Lower lobe of right lung (tissue), 2 donors: ENCODE measurements at regions not wholly inside any gene's neighbourhood (a gene's known extent, or its start where the extent isn't known, plus 50 kb on each side); places are given as distances from the start of the nearest gene placed in this dataset.

Source experiments
- ATAC-seq, 2 donors: fragments of 200-7000 bp; cut with Tn5 transposase; one replicate each; pipeline ENCODE4 v1.9.1; 2020 to 2022; ENCODE audit warnings: mild to moderate bottlenecking in 2 of 2, moderate library complexity in 2 of 2
- DNase-seq: peaks from one replicate; pipeline ENCODE4 v3.0.0-alpha.2; 2020
- H3K27ac ChIP-seq: fragments of 200-600 bp; one replicate; pipeline ENCODE4 v1.8.0; 2022
- H3K27me3 ChIP-seq: fragments of 200-600 bp; one replicate; pipeline ENCODE4 v1.8.0; 2022; ENCODE audit warnings: low read depth
- H3K36me3 ChIP-seq: fragments of 200-600 bp; one replicate; pipeline ENCODE4 v1.8.0; 2022; ENCODE audit warnings: mild to moderate bottlenecking
- H3K4me1 ChIP-seq: fragments of 200-600 bp; one replicate; pipeline ENCODE4 v1.8.0; 2022
- H3K4me3 ChIP-seq: fragments of 200-600 bp; one replicate; pipeline ENCODE4 v1.8.0; 2022; ENCODE audit warnings: mild to moderate bottlenecking
- H3K9me3 ChIP-seq: fragments of 200-600 bp; one replicate; pipeline ENCODE4 v1.8.0; 2022
- CTCF ChIP-seq: fragments of 200-600 bp; IDR thresholded peaks from one replicate; pipeline ENCODE4 v1.8.0; 2022; ENCODE audit warnings: antibody characterized with exemption, mild to moderate bottlenecking
- intact Hi-C: fragments of 100-400 bp; cut with DNase I; formaldehyde crosslinking; loops from one replicate; pipeline ENCODE4 v1.11.0; 2022
- donor health status: DM: no; HTN: yes; CAD: no; lungs with severe emphysema.

- Histone ChIP-seq H3K4me3 (no peak overlapping the region), H3K9me3 (no peaks in the 10 kb centered on the region), H3K27ac (no peak overlapping the region), H3K4me1 (no peaks in the 10 kb centered on the region), H3K27me3 (no peaks in the 10 kb centered on the region), H3K36me3 (no peaks in the 10 kb centered on the region)
- intact Hi-C loops, result no loop called here
- ATAC-seq, result no peak
- DNase-seq, result no peak
- no peak for TF ChIP-seq CTCF
Measured at GRCh38 chr7:81630600-81630999, 139.2 kb downstream of the HGF start.

GRCh38 chr7:81629702-81630101 lies 140.1 kb downstream of the HGF start:
- Histone ChIP-seq H3K36me3 (no peaks in the 10 kb centered on the region), H3K27me3 (no peaks in the 10 kb centered on the region), H3K27ac (no peak overlapping the region), H3K9me3 (no peaks in the 10 kb centered on the region), H3K4me1 (no peaks in the 10 kb centered on the region), H3K4me3 (no peak overlapping the region)
- no peak for DNase-seq
- no peak for TF ChIP-seq CTCF
- ATAC-seq, result no peak
- intact Hi-C loops, result no loop called here

DNA sequence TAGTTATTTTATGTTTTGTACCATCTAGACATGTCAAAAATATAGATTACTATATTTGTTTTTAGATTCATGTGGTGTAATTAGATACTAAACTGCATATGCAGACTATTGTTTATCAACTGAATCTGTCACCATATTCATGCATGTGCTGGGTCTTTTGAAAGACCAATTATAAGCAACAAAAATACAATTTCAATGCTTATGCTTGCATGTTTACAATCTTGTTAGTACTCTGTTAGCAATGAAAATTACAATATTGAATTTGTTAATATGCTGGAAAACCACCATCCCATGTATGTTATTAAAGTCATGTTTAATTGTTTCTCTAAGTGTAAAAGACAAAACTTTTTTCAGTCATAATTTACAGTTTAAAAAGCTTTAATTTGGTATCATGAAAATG lies 140.9 kb downstream of the HGF start:
- intact Hi-C loops, result no loop called here

DNA sequence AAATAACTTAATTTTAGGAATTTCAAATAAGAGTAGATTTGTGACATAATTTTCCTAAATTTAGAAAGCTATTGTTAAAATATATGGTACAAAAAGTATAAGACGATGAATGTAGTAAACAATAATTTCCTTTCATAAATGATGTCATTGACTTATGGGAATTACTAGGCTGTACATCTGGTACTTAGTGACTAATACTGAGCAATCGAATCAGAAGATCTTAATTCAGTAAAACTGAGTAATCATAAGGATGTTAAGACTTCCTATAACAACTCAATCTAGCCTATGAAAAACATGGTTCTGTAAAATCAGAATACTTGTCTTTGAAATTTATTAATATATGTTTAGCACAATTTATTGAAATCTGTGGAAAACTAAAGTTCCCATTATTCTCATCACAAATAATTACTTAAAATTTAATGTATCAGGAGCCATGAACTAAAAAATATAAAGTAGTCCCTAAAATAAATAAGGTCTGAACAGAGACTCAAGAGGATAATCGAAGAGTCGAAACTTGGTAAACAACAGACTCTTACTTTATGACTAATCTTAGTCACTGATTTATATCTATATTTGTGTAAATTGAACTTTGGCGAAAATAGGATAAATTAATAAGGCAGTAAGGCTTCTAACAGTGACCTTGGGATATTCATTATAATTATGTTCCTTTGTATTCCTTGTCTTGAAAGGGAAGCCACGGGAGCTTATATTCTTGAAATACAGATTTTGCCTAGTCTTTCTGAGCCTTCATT lies 142.1 kb downstream of the HGF start:
- Histone ChIP-seq H3K9me3 (no peaks in the 10 kb centered on the region), H3K4me1 (no peaks in the 10 kb centered on the region), H3K27ac (no peak overlapping the region), H3K4me3 (no peak overlapping the region), H3K27me3 (no peaks in the 10 kb centered on the region), H3K36me3 (no peaks in the 10 kb centered on the region)
- DNase-seq (no peak), ATAC-seq (no peak)
- no peak for TF ChIP-seq CTCF
- intact Hi-C loops, result no loop called here

More for the DNA sequence above, 140.9 kb downstream of the HGF start:
- ATAC-seq (no peak), DNase-seq (no peak)
- Histone ChIP-seq H3K27me3 (no peaks in the 10 kb centered on the region), H3K4me1 (no peaks in the 10 kb centered on the region), H3K36me3 (no peaks in the 10 kb centered on the region), H3K9me3 (no peaks in the 10 kb centered on the region), H3K4me3 (no peak overlapping the region), H3K27ac (no peak overlapping the region)
- TF ChIP-seq CTCF, result no peak

GRCh38 chr7:81626008-81626407 lies 143.8 kb downstream of the HGF start:
- intact Hi-C loops, result no loop called here
- no peaks in the 10 kb centered on the region for H3K27me3 ChIP-seq
- ATAC-seq (no peak), DNase-seq (no peak)
- H3K36me3 ChIP-seq, result no peaks in the 10 kb centered on the region
- H3K27ac ChIP-seq, result no peak overlapping the region
- no peaks in the 10 kb centered on the region for H3K9me3 ChIP-seq
- H3K4me3 ChIP-seq, result no peak overlapping the region
- no peak for TF ChIP-seq CTCF
- H3K4me1 ChIP-seq, result no peaks in the 10 kb centered on the region
